ENCODE measurements at regions not wholly inside any gene's neighbourhood (a gene's known extent, or its start where the extent isn't known, plus 50 kb on each side); places are given as distances from the start of the nearest gene placed in this dataset.

DNA sequence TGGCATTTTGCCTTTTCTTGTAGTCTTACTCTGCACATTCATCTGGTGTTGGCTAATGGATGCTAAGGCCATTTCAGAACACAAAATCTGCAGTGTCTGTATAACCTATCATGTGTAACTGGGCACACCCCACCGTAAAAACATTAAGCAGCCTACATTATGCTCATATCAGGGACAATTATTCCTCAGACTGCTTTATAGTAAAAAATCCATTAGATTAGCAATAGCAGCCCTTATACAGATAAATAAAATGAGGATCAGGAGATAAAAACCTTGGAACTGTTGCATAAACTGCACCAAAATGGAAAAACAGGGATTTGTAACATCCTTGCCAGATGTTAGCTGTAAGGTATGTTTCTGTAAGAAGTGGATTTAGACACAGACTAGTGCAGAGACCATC, 288.8 kb downstream of the HS3ST1 start:
- TF ChIP-seq, protein P1, sequence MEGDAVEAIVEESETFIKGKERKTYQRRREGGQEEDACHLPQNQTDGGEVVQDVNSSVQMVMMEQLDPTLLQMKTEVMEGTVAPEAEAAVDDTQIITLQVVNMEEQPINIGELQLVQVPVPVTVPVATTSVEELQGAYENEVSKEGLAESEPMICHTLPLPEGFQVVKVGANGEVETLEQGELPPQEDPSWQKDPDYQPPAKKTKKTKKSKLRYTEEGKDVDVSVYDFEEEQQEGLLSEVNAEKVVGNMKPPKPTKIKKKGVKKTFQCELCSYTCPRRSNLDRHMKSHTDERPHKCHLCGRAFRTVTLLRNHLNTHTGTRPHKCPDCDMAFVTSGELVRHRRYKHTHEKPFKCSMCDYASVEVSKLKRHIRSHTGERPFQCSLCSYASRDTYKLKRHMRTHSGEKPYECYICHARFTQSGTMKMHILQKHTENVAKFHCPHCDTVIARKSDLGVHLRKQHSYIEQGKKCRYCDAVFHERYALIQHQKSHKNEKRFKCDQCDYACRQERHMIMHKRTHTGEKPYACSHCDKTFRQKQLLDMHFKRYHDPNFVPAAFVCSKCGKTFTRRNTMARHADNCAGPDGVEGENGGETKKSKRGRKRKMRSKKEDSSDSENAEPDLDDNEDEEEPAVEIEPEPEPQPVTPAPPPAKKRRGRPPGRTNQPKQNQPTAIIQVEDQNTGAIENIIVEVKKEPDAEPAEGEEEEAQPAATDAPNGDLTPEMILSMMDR (IDR thresholded peaks at IDR 0.05): no peak
- H3K27ac ChIP-seq: no peak overlapping the region
- H3K4me1 ChIP-seq: no peaks in the 10 kb centered on the region
- no peak overlapping the region for H3K4me3 ChIP-seq
- DNase-seq (ENCODE audit: extremely low spot score in 2 of 2): no peak
- H3K9me3 ChIP-seq: no peaks in the 10 kb centered on the region
- intact Hi-C loops (cut with DNase I): no loop called here
- H3K36me3 ChIP-seq: no peaks in the 10 kb centered on the region
- no peaks in the 10 kb centered on the region for H3K27me3 ChIP-seq

DNA sequence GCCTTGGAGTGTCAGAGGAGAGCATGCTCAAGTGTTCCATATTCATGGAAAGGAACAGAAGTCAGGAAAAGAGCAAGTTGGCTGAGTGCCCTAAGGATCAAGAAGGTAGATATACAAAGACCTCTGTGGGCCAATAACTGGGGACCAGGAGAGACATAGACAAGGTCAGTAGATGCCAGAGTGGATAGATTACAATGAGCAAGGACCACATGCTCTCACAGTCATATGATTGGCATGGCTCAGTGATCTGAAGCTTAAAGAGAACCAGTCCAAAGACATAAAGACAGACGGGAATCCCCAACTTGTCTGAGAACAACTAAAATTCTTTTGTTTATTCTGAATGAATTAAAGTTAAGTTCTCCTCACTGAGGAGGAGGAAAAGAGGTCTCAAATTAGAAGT, 289.7 kb downstream of the HS3ST1 start:
- Histone ChIP-seq H3K4me1 (no peaks in the 10 kb centered on the region), H3K36me3 (no peaks in the 10 kb centered on the region), H3K27me3 (no peaks in the 10 kb centered on the region), H3K9me3 (no peaks in the 10 kb centered on the region), H3K4me3 (no peak overlapping the region), H3K27ac (no peak overlapping the region)
- intact Hi-C loops (cut with DNase I): no loop called here
- TF ChIP-seq POLR2A (IDR thresholded peaks at IDR 0.05) (no peak), POLR2AphosphoS5 (IDR thresholded peaks at IDR 0.05; ENCODE audit: insufficient read depth in 1 of 2, low read depth in 1 of 2) (no peak)
- TF ChIP-seq, protein P1 (IDR thresholded peaks at IDR 0.05): no peak
- no peak for DNase-seq (ENCODE audit: extremely low spot score in 2 of 2)

DNA sequence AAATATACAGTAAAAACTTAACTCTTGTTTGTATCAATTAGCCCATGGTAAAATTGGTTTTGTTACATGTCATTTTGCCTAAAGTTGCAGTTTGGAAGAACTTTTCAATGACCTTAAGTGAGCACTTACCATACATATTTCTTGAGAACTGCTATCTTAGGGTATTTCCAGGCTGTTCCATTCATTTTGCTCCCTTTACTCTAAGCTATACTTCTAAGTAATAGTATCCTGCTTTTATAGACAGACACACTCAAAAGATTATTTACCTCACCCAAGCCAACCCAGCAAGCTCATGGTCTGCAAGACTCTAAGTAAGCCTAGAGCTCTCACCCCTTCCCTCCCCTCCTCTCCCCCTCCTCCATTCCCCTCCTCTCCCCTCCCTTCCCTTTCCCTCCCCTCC, 294.0 kb downstream of the HS3ST1 start:
- intact Hi-C loops (cut with DNase I): no loop called here
- Histone ChIP-seq H3K4me3 (no peak overlapping the region), H3K4me1 (no peaks in the 10 kb centered on the region), H3K9me3 (no peaks in the 10 kb centered on the region), H3K27me3 (no peaks in the 10 kb centered on the region), H3K27ac (no peak overlapping the region), H3K36me3 (no peaks in the 10 kb centered on the region)
- no peak for DNase-seq (ENCODE audit: extremely low spot score in 2 of 2)
- TF ChIP-seq POLR2AphosphoS5 (IDR thresholded peaks at IDR 0.05; ENCODE audit: insufficient read depth in 1 of 2, low read depth in 1 of 2) (no peak), POLR2A (IDR thresholded peaks at IDR 0.05) (no peak)
- TF ChIP-seq, protein P1 (IDR thresholded peaks at IDR 0.05): no peak

DNA sequence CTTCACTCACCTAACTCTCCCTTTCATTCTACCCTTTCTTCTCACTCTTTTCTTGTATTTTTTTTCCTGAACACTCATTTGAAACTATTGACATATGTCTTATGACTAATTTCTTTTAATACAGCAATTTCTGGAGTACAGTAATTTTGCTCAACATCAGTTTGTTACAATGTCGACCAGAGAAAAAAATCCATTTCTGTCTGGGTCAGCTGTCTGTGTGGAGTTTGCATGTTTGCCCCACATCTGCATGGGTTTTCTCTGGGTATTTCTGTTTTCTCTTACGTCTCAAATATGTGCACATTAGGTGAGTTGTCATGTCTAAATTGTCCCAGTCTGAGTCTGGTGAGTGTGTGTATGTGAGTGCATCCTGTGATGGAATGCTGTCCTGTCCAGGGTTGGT, 294.8 kb downstream of the HS3ST1 start:
- H3K9me3 ChIP-seq: no peaks in the 10 kb centered on the region
- H3K27me3 ChIP-seq: no peaks in the 10 kb centered on the region
- intact Hi-C loops (cut with DNase I): no loop called here
- no peak overlapping the region for H3K4me3 ChIP-seq
- no peaks in the 10 kb centered on the region for H3K4me1 ChIP-seq
- no peak for DNase-seq (ENCODE audit: extremely low spot score in 2 of 2)
- TF ChIP-seq POLR2A (IDR thresholded peaks at IDR 0.05) (no peak), POLR2AphosphoS5 (IDR thresholded peaks at IDR 0.05; ENCODE audit: insufficient read depth in 1 of 2, low read depth in 1 of 2) (no peak)
- TF ChIP-seq, protein P1 (IDR thresholded peaks at IDR 0.05): no peak
- H3K27ac ChIP-seq: no peak overlapping the region
- H3K36me3 ChIP-seq: no peaks in the 10 kb centered on the region

DNA sequence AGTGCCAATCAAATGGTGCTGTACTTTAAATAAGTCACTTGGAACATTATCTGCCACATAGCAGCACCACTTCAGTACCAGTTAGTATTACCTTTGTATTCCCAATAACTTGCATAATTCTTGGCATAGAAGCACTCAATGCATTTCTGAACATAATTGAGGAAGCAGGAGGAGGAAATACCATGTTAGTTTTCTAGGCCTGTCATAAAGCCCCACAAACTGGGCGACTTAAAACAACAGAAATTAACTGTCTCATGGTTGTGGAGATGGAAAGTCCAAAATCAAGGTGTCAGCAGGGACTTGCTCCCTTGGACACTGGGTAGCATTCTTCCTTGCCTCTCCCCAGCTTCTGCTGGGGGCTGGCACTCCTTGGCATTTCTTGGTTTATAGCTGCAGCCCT, 296.2 kb downstream of the HS3ST1 start:
- intact Hi-C loops (cut with DNase I): no loop called here
- TF ChIP-seq, protein P1 (IDR thresholded peaks at IDR 0.05): no peak
- TF ChIP-seq POLR2AphosphoS5 (IDR thresholded peaks at IDR 0.05; ENCODE audit: insufficient read depth in 1 of 2, low read depth in 1 of 2): no peak
- no peak for TF ChIP-seq POLR2A (IDR thresholded peaks at IDR 0.05)
- Histone ChIP-seq H3K27ac (no peak overlapping the region), H3K4me1 (no peaks in the 10 kb centered on the region), H3K4me3 (no peak overlapping the region), H3K36me3 (no peaks in the 10 kb centered on the region), H3K9me3 (no peaks in the 10 kb centered on the region), H3K27me3 (no peaks in the 10 kb centered on the region)
- no peak for DNase-seq (ENCODE audit: extremely low spot score in 2 of 2)
